Muscle layer of duodenum (tissue), 2 donors: ENCODE measurements at regions not wholly inside any gene's neighbourhood (a gene's known extent, or its start where the extent isn't known, plus 50 kb on each side); places are given as distances from the start of the nearest gene placed in this dataset.

ENCODE experiments used
- H3K27ac ChIP-seq: one replicate; pipeline ENCODE4 v1.7.0; 2013; ENCODE audit warnings: mild to moderate bottlenecking, low read length
- H3K27me3 ChIP-seq: one replicate; pipeline ENCODE4 v1.7.0; 2013; ENCODE audit warnings: low read depth, mild to moderate bottlenecking, control low read depth, low read length
- H3K36me3 ChIP-seq, 2 donors: one replicate each; pipeline ENCODE4 v1.7.0; 2013; ENCODE audit warnings: low read length in 2 of 2, control low read depth in 1 of 2, mild to moderate bottlenecking in 1 of 2; ENCODE audit not compliant: insufficient read depth in 2 of 2, control insufficient read depth in 1 of 2
- H3K4me1 ChIP-seq, 2 donors: one replicate each; pipeline ENCODE4 v1.7.0; 2013; ENCODE audit warnings: low read length in 2 of 2, mild to moderate bottlenecking in 2 of 2, control low read depth in 1 of 2, moderate library complexity in 1 of 2; ENCODE audit not compliant: insufficient read depth in 2 of 2, control insufficient read depth in 1 of 2
- H3K4me3 ChIP-seq, 2 donors: one replicate each; pipeline ENCODE4 v1.7.0; 2013; ENCODE audit warnings: low read length in 2 of 2, low read depth in 1 of 2, mild to moderate bottlenecking in 1 of 2
- H3K9me3 ChIP-seq, 2 donors: one replicate each; pipeline ENCODE4 v1.7.0; 2013; ENCODE audit warnings: low read length in 2 of 2, control low read depth in 1 of 2, mild to moderate bottlenecking in 1 of 2; ENCODE audit not compliant: control insufficient read depth in 1 of 2
- donor health status: healthy.

DNA sequence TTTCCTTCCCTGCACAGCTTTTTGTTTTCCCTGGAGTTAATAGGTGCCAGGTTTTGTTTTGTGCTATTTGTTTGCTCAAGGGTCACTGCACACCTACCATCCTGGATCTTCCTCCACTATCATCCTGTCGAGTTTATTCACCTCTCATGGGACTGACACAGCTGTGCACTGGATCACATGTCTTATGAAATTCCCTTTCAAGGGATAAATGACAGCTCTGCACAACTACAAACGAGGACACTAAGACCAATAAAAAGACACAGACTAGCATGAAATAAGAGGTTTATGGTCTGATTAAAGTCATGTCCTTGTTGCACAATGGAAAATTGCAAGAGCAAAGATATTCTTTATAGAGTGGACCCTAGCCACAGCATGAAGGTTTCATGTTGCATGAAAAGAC lies 76.7 kb upstream of the SFMBT2 start:
- Histone ChIP-seq H3K9me3 (no peaks in the 10 kb centered on the region), H3K36me3 (no peaks in the 10 kb centered on the region), H3K4me1 (no peaks in the 10 kb centered on the region), H3K4me3 (no peak overlapping the region), H3K27ac (no peak overlapping the region), H3K27me3 (no peaks in the 10 kb centered on the region)

DNA sequence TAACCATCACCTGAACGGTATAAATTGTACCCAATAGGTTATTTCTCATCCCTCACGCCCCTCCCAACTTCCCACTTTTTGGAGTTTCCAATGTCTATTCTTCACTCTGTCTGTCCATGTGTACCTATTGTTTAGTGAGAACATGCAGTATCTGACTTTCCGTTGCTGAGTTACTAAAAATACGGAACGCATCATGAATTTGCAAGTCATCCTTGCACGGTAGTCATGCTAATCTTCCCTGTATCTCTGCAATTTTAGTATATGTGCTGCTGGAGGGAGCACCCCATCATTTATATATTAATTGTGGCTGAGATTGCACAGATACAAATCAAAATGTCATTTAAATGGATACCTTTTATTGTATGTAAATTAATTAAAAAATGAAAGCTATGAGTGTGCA lies 75.7 kb upstream of the SFMBT2 start:
- Histone ChIP-seq H3K9me3 (no peaks in the 10 kb centered on the region), H3K4me3 (no peak overlapping the region), H3K36me3 (no peaks in the 10 kb centered on the region), H3K27ac (no peak overlapping the region), H3K27me3 (no peaks in the 10 kb centered on the region), H3K4me1 (no peaks in the 10 kb centered on the region)

- no peaks in the 10 kb centered on the region for H3K27me3 ChIP-seq
- H3K9me3 ChIP-seq, result no peaks in the 10 kb centered on the region
- no peak overlapping the region for H3K27ac ChIP-seq
- H3K4me3 ChIP-seq, result no peak overlapping the region
- H3K4me1 ChIP-seq, result no peaks in the 10 kb centered on the region
- no peaks in the 10 kb centered on the region for H3K36me3 ChIP-seq
Measured at GRCh38 chr10:7485799-7486198, 75.0 kb upstream of the SFMBT2 start.

- Histone ChIP-seq H3K9me3 (no peaks in the 10 kb centered on the region), H3K4me1 (no peaks in the 10 kb centered on the region), H3K27me3 (no peaks in the 10 kb centered on the region), H3K27ac (no peak overlapping the region), H3K36me3 (no peaks in the 10 kb centered on the region), H3K4me3 (peak overlapping the region in 1 of 2 donors; percentile 16)
Measured at GRCh38 chr10:7485244-7485556, 74.4 kb upstream of the SFMBT2 start.

GRCh38 chr10:7484456-7485243 lies 73.8 kb upstream of the SFMBT2 start:
- Histone ChIP-seq H3K4me3 (peak overlapping the region in 1 of 2 donors; percentile 16), H3K4me1 (no peaks in the 10 kb centered on the region), H3K9me3 (no peaks in the 10 kb centered on the region), H3K27me3 (no peaks in the 10 kb centered on the region), H3K36me3 (no peaks in the 10 kb centered on the region), H3K27ac (no peak overlapping the region)

DNA sequence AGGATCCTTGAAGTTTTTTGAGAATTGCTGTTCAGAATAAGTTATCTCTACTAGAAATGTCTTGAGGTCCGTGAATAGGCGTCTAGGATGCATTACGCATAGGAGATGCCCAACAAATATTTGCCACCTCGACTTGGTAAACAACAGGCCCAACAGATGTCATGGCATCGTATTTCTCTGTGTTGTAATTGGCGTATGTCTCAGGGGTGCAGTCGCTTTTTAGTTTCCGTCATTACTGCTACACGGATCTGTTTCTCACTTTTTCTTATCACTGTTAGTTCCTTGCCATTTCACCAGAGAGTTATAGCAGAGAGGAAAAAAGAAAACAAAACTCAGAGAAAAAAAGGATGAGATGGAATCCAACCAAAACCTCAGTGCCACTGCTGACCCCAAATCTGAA lies 73.0 kb upstream of the SFMBT2 start:
- Histone ChIP-seq H3K9me3 (no peaks in the 10 kb centered on the region), H3K27ac (no peak overlapping the region), H3K27me3 (no peaks in the 10 kb centered on the region), H3K4me1 (no peaks in the 10 kb centered on the region), H3K36me3 (no peaks in the 10 kb centered on the region), H3K4me3 (no peak overlapping the region)

DNA sequence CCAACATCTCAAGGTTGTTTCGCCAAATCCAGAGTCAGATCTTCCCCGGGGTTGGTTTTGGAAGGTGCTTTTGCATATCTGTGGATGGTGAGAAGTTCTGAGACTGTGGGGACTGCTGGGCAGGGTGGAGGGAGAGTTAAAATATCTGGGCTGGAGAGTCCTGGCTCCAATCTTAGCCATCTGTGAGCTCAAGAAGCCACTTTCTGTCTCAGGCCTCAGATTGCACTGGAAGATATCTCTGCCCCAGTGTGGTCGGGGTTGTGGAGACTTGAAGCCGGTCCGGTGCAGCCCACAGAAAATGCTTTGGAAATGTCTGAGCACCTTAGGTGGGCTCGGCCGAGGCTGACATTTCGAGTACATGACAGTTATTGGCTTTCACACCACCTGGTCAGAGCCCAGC lies 72.2 kb upstream of the SFMBT2 start:
- no peaks in the 10 kb centered on the region for H3K36me3 ChIP-seq
- H3K4me1 ChIP-seq, result no peaks in the 10 kb centered on the region
- no peak overlapping the region for H3K27ac ChIP-seq
- H3K27me3 ChIP-seq, result no peaks in the 10 kb centered on the region
- no peaks in the 10 kb centered on the region for H3K9me3 ChIP-seq
- no peak overlapping the region for H3K4me3 ChIP-seq

- no peaks in the 10 kb centered on the region for H3K27me3 ChIP-seq
- no peaks in the 10 kb centered on the region for H3K36me3 ChIP-seq
- no peak overlapping the region for H3K27ac ChIP-seq
- H3K4me3 ChIP-seq, result no peak overlapping the region
- no peaks in the 10 kb centered on the region for H3K4me1 ChIP-seq
- no peaks in the 10 kb centered on the region for H3K9me3 ChIP-seq
Measured at GRCh38 chr10:7481368-7481765, 70.5 kb upstream of the SFMBT2 start.

GRCh38 chr10:7480742-7481367 lies 70.0 kb upstream of the SFMBT2 start:
- no peaks in the 10 kb centered on the region for H3K9me3 ChIP-seq
- H3K27ac ChIP-seq, result no peak overlapping the region
- no peaks in the 10 kb centered on the region for H3K27me3 ChIP-seq
- H3K4me3 ChIP-seq, result no peak overlapping the region
- no peaks in the 10 kb centered on the region for H3K36me3 ChIP-seq
- peaks cover 0 to 5% of the 10 kb centered on the region in 2 donors for H3K4me1 ChIP-seq

DNA sequence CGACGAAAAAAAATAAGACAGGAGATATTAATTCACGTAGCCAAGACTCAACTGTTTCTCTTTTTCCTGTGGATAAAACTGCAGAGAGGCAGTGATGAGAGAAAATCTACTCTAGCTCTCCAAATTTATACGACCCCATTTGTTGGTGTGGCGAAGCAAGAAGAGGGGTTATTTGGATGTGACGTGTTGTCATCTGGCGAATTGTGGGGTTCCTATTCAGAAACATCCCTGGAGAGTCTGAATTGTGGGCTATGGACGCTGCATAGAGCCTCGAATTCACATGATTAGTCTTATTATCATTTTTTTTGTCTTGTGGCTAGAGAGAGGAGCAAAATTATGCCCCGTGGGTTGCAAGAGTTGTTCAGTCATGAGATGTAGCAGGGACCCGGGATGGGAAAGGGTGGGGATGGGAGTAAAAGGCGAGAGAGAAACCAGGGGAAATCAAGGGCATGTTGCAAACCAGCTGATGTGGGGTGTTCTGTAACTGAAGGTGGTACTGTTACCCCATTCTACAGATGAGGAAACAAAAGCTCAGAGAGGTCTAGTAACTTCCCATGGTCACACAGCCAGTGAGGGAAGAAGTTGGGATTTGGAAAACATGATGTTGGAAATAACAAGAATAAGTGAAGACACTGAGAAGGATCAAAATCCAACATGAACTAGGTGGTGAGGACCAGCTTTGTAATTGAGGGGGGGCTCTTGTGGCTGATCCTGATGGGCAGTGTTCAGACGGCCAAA lies 69.2 kb upstream of the SFMBT2 start:
- Histone ChIP-seq H3K4me3 (no peak overlapping the region), H3K9me3 (no peaks in the 10 kb centered on the region), H3K27ac (no peak overlapping the region), H3K36me3 (no peaks in the 10 kb centered on the region), H3K4me1 (peaks cover 0 to 13% of the 10 kb centered on the region in 2 donors), H3K27me3 (no peaks in the 10 kb centered on the region)

- Histone ChIP-seq H3K9me3 (no peaks in the 10 kb centered on the region), H3K27ac (no peak overlapping the region), H3K4me3 (no peak overlapping the region), H3K36me3 (no peaks in the 10 kb centered on the region), H3K27me3 (no peaks in the 10 kb centered on the region), H3K4me1 (peaks cover 0 to 16% of the 10 kb centered on the region in 2 donors)
Measured at GRCh38 chr10:7478727-7479457, 68.1 kb upstream of the SFMBT2 start.
